ENCODE measurements at regions not wholly inside any gene's neighbourhood (a gene's known extent, or its start where the extent isn't known, plus 50 kb on each side); places are given as distances from the start of the nearest gene placed in this dataset.

DNA sequence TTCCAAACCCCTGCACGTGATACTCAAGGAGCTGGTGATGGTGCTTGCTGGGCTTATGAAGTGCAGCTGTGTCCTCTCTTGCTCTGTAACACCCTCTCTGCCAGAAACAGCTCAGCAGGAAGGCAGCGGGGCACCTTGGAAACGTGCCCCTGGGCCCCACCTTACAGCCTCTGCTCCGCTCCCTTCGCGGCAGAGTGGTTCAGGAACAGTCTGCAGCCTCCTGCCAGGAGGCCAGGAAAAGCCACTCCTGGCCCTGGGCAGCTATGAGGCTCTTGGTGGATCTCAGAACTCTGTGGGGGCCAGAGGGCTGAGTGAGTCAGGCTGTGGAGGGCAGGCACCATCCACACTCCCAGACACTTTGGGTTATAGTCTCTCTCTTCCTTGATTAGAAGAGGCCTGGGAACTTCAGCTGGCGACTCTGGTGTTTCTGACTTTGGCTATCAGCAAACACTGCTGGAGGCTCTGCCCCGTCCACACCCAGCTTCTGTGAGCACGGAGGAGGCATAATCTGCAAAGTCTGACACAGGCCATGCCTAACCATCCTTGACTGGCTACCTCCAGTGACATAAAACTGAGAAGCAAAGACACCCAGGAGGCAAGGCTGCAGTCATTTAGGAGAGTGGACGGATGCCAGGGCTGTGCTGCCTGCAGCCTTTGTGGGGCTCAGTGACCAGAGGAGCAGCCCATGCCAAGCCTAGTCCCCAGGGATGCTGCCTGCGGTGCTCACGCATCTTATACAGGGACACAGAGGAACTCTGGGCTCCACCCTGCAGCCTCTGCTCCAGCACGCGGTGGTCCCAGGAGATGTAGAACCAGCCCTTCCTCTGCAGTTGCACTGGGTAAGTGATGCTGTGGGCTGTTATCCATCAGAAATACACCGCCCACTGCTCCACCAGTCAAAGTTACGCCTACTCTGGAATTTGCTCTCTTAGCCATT is 65.3 kb downstream of the METRNL start:
- H3K27ac ChIP-seq (ENCODE audit: low read depth, low read length, severe bottlenecking), result no peak overlapping the region
- 79 to 87% methylated on average over 14 to 16 of the region's 16 CpGs for WGBS, 2 experiments (ENCODE audit: insufficient coverage in 2 of 2)

DNA sequence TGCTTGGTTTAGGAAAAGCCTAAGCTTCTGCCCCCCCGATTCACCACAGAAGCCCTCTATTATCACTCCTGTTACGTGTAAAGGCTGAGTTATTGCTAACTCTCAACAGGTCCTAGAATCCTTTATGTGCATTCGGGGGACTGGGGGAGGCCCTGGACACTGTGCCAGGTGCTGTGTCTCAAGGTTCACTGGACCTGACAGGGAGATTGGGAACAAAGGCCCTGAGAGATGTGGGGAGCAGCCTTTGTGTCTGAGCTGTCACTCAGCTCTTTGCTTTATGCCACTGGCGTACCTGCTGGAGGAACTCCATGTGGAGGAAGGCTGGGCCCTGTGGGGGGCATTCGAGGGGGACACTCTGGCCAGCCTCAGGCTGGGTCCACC is 65.9 kb downstream of the METRNL start:
- H3K4me3 ChIP-seq (ENCODE audit: extremely low read depth, insufficient read depth, low read length, poor library complexity, severe bottlenecking), result no peak overlapping the region
- 60 to 66% methylated on average over 2 to 3 of the region's 5 CpGs for WGBS, 2 experiments (ENCODE audit: insufficient coverage in 2 of 2)
- peaks cover 3% of the 10 kb centered on the region for H3K4me1 ChIP-seq (ENCODE audit: control insufficient read depth, insufficient read depth, low read length, poor library complexity, severe bottlenecking)
- H3K27ac ChIP-seq (ENCODE audit: low read depth, low read length, severe bottlenecking), result no peak overlapping the region
- H3K9me3 ChIP-seq (ENCODE audit: control insufficient read depth, low read length), result peaks cover 9% of the 10 kb centered on the region
- no peaks in the 10 kb centered on the region for H3K36me3 ChIP-seq (ENCODE audit: control insufficient read depth, insufficient read depth, low read length)

More for the DNA sequence above, 65.3 kb downstream of the METRNL start:
- Histone ChIP-seq H3K4me3 (ENCODE audit: extremely low read depth, insufficient read depth, low read length, poor library complexity, severe bottlenecking) (no peak overlapping the region), H3K36me3 (ENCODE audit: control insufficient read depth, insufficient read depth, low read length) (no peaks in the 10 kb centered on the region), H3K9me3 (ENCODE audit: control insufficient read depth, low read length) (peaks cover 9% of the 10 kb centered on the region), H3K4me1 (ENCODE audit: control insufficient read depth, insufficient read depth, low read length, poor library complexity, severe bottlenecking) (peaks cover 3% of the 10 kb centered on the region)

DNA sequence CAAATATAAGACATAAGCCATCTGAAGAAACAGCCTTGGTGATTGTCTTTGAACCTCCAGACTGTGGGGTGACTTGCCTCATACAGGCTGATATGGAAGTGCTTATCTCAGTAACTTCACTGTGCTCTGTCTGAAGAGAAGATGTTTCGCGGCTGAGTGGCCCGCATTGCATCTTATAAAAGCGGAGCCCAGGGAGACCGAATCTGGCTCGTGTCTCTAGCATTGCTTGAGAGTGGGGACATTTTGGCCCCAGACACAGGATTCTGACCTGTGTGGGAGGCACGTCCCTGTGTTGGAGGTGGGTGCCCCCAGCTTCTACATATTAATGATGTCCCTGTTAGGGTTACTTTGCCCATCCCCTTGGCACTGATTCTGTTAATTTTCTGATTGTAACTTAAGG is 66.4 kb downstream of the METRNL start:
- H3K27ac ChIP-seq (ENCODE audit: low read depth, low read length, severe bottlenecking), result no peak overlapping the region
- H3K36me3 ChIP-seq (ENCODE audit: control insufficient read depth, insufficient read depth, low read length), result no peaks in the 10 kb centered on the region
- 91 to 94% methylated on average over 6 of the region's 7 CpGs for WGBS, 2 experiments (ENCODE audit: insufficient coverage in 2 of 2)
- H3K4me1 ChIP-seq (ENCODE audit: control insufficient read depth, insufficient read depth, low read length, poor library complexity, severe bottlenecking), result peaks cover 4% of the 10 kb centered on the region
- peaks cover 9% of the 10 kb centered on the region for H3K9me3 ChIP-seq (ENCODE audit: control insufficient read depth, low read length)
- H3K4me3 ChIP-seq (ENCODE audit: extremely low read depth, insufficient read depth, low read length, poor library complexity, severe bottlenecking), result no peak overlapping the region

DNA sequence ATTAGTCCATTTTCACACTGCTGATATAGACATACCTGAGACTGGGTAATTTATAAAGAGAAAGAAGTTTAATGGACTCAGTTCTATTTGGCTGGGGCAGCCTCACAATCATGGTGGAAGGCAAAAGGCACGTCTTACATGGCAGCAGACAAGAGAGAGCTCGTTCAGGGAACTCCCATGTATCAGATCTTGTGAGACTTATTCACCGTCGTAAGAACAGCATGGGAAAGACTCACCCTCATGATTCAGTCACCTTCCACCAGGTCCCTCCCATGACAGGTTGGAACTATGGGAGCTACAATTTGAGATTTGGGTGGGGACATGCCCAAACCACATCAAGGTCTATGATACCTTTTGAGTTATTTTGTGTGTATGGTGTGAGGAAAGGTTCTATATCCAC is 66.9 kb downstream of the METRNL start:
- H3K4me3 ChIP-seq (ENCODE audit: extremely low read depth, insufficient read depth, low read length, poor library complexity, severe bottlenecking), result no peak overlapping the region
- 90 to 100% methylated on average over 1 to 4 of the region's 4 CpGs for WGBS, 2 experiments (ENCODE audit: insufficient coverage in 2 of 2)
- no peaks in the 10 kb centered on the region for H3K36me3 ChIP-seq (ENCODE audit: control insufficient read depth, insufficient read depth, low read length)
- H3K9me3 ChIP-seq (ENCODE audit: control insufficient read depth, low read length), result peaks cover 9% of the 10 kb centered on the region
- H3K4me1 ChIP-seq (ENCODE audit: control insufficient read depth, insufficient read depth, low read length, poor library complexity, severe bottlenecking), result peaks cover 9% of the 10 kb centered on the region
- H3K27ac ChIP-seq (ENCODE audit: low read depth, low read length, severe bottlenecking), result no peak overlapping the region

DNA sequence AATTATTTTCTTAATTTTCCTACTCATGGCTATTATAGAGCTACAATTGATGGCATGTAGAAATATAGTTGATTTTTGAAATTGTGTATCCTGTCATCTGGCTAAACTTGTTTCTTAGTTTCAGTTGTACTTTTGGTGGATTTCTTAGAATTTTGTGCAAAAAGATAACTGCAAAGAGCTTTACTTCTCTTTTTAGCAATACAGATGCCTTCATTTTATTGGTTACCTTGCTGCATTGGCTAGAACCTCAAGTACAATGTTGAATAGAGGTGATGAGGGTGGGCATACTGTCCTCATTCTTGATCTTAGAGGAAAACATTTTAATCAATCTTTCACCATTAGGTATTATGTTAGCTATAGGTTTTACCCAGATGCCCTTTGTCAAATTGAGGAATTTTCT is 67.9 kb downstream of the METRNL start:
- Histone ChIP-seq H3K9me3 (ENCODE audit: control insufficient read depth, low read length) (peaks cover 9% of the 10 kb centered on the region), H3K36me3 (ENCODE audit: control insufficient read depth, insufficient read depth, low read length) (no peaks in the 10 kb centered on the region), H3K27ac (ENCODE audit: low read depth, low read length, severe bottlenecking) (no peak overlapping the region), H3K4me3 (ENCODE audit: extremely low read depth, insufficient read depth, low read length, poor library complexity, severe bottlenecking) (no peak overlapping the region), H3K4me1 (ENCODE audit: control insufficient read depth, insufficient read depth, low read length, poor library complexity, severe bottlenecking) (peaks cover 18% of the 10 kb centered on the region)

DNA sequence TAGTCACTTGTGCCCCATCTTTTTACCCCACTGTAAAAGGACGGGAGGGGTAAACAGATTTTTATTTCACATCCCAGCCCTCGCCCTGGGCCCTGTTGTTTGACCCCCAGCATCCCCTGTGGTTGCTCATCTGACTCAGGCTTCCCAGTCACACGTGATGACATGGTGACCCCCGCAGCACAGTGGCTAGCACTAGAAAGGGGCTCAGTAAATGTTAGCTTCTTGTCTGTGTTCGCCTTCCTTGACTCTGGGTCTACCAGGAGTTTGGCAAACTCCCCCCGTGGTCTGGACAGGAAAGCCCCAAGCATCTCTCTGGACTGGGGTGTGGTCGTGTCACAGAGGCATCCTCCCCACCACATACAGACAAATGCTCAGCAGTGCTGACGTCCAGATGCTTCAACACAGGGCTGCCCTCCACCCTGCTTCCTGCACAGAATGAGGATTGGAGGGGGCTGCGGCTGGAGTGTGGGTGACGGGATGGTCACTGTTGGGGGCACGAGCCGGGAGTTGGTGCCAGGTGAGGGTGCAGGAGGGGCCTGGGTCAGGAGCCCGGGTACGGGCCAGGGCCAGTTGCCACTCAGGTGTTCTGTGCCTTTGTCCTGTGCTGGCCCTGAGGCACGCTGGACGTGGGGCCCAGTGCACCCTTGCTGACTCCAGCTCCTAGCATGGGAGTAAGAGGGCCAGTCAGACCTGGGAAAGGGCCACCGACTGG is 69.1 kb downstream of the METRNL start:
- Histone ChIP-seq H3K4me1 (ENCODE audit: control insufficient read depth, insufficient read depth, low read length, poor library complexity, severe bottlenecking) (peaks cover 18% of the 10 kb centered on the region), H3K4me3 (ENCODE audit: extremely low read depth, insufficient read depth, low read length, poor library complexity, severe bottlenecking) (no peak overlapping the region), H3K9me3 (ENCODE audit: control insufficient read depth, low read length) (peaks cover 5% of the 10 kb centered on the region), H3K27ac (ENCODE audit: low read depth, low read length, severe bottlenecking) (no peak overlapping the region), H3K36me3 (ENCODE audit: control insufficient read depth, insufficient read depth, low read length) (no peaks in the 10 kb centered on the region)
- 87 to 89% methylated on average over 13 to 15 of the region's 17 CpGs for WGBS, 2 experiments (ENCODE audit: insufficient coverage in 2 of 2)

DNA sequence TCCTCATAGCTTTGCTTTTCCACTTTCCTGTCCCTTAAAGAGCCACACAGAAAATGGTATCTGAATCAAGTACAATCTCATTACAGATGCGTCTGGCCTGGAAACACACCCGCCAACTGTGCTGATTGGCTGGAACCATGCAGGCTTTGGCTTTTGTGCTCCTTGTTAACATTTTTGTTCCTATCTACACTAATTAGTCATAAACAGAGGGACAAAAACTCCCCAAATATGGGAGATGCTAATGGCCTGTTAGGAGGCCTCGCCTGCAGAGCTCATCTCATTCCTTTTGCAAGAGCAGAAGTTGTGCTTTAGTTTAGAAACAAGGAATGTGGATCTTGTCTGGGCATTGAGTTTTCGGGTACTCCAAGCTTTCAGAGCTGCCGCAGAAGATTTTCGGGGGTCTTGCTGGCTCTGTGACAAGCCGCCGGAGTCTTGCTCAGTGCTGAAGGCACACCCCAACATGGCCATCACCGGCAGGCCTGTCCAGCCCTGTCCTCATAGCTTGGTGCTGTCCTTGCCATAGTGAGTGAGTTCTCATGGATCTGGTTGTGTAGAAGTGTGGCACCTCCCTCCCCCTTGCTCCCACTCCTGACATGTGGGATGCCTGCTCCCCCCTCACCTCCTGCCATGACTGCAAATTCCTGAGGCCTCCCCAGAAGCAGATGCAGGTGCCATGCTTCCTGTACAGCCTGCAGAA is 69.8 kb downstream of the METRNL start:
- H3K9me3 ChIP-seq (ENCODE audit: control insufficient read depth, low read length), result no peaks in the 10 kb centered on the region
- no peaks in the 10 kb centered on the region for H3K36me3 ChIP-seq (ENCODE audit: control insufficient read depth, insufficient read depth, low read length)
- 93 to 97% methylated on average over 7 to 8 of the region's 9 CpGs for WGBS, 2 experiments (ENCODE audit: insufficient coverage in 2 of 2)
- H3K27ac ChIP-seq (ENCODE audit: low read depth, low read length, severe bottlenecking), result no peak overlapping the region
- H3K4me1 ChIP-seq (ENCODE audit: control insufficient read depth, insufficient read depth, low read length, poor library complexity, severe bottlenecking), result peaks cover 18% of the 10 kb centered on the region
- no peak overlapping the region for H3K4me3 ChIP-seq (ENCODE audit: extremely low read depth, insufficient read depth, low read length, poor library complexity, severe bottlenecking)

DNA sequence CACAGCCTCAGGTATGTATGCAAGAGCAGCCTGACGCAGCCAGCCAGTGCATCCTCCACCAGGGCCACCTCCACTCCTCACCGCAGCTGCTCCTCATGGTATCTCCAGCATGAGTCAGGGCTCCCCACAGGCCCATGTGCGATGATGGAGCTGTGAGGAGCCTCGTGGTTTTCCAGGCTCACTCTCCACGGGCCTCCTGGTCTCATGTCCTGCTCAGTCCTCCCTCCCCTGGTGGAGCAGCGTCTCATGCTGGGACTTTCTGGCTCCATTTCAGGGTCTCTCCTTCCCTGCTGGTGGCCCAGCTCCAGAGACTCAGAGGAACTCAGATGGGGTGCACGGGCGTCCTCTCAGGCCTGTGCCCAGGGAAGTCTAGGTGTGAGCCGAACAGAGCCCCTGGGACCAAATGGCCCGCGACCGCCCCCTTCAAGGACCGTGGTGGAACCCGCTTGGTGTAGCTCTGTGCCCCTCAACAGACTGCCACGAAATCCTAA is 70.4 kb downstream of the METRNL start:
- no peak overlapping the region for H3K27ac ChIP-seq (ENCODE audit: low read depth, low read length, severe bottlenecking)
- H3K9me3 ChIP-seq (ENCODE audit: control insufficient read depth, low read length), result no peaks in the 10 kb centered on the region
- H3K4me3 ChIP-seq (ENCODE audit: extremely low read depth, insufficient read depth, low read length, poor library complexity, severe bottlenecking), result no peak overlapping the region
- no peaks in the 10 kb centered on the region for H3K36me3 ChIP-seq (ENCODE audit: control insufficient read depth, insufficient read depth, low read length)
- H3K4me1 ChIP-seq (ENCODE audit: control insufficient read depth, insufficient read depth, low read length, poor library complexity, severe bottlenecking), result peaks cover 18% of the 10 kb centered on the region
- WGBS, 2 experiments (ENCODE audit: insufficient coverage in 2 of 2), result 88 to 92% methylated on average over 12 to 15 of the region's 15 CpGs

DNA sequence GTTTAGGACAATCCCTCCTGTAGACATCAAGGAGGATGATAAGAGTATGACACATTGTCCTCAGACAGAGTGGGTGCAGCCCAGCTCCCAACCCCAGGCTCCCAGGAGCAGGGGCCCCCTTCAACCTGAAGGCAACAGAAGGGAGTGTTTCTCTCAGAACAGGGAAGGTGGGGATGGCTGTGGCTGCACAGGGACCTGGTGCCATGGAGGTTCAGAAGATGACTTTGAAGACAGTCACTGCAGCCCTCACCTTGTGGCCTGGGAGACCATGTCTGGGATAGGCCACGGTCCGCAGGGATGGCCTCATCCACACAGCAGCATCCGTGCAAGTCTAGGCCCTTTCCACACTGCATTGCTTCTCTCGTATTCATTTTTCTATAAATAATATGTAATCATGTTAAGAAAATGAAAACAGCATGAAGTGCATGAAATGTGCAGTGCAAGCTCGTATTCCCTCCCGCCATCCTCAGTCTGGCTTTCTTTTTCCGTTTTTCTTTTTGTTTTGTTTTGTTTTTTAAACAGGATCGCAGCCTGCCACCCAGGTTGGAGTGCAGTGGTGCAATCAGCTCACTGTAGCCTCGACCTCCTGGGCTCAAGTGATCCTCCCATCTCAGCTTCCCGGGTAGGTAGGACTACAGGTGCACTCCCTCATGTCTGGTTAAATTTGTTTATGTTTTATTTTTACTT is 71.1 kb downstream of the METRNL start:
- peaks cover 18% of the 10 kb centered on the region for H3K4me1 ChIP-seq (ENCODE audit: control insufficient read depth, insufficient read depth, low read length, poor library complexity, severe bottlenecking)
- WGBS, 2 experiments (ENCODE audit: insufficient coverage in 2 of 2), result 91% methylated on average over 7 to 8 of the region's 10 CpGs
- H3K4me3 ChIP-seq (ENCODE audit: extremely low read depth, insufficient read depth, low read length, poor library complexity, severe bottlenecking), result no peak overlapping the region
- H3K27ac ChIP-seq (ENCODE audit: low read depth, low read length, severe bottlenecking), result no peak overlapping the region
- no peaks in the 10 kb centered on the region for H3K9me3 ChIP-seq (ENCODE audit: control insufficient read depth, low read length)
- no peaks in the 10 kb centered on the region for H3K36me3 ChIP-seq (ENCODE audit: control insufficient read depth, insufficient read depth, low read length)

DNA sequence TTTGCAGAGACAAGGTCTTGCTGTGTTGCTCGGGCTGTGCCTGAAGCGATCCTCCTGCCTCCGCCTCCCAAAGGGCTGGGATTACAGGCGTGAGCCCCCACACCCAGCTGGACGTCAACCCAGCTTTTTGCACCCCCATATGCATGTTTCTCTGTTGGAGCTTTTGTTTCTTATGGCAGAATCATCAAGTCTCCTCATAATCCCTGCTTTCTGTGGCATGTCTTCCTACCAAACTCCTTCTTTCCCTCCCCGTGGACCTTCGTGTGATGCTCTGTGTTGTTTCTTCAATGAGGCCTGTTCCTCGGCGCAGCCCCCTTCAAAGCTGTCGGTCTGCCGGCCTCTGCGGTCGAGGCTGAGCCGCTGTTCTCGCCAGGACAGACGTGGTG is 71.6 kb downstream of the METRNL start:
- no peaks in the 10 kb centered on the region for H3K9me3 ChIP-seq (ENCODE audit: control insufficient read depth, low read length)
- peak overlapping the region; percentile 36 for H3K27ac ChIP-seq (ENCODE audit: low read depth, low read length, severe bottlenecking)
- no peak overlapping the region for H3K4me3 ChIP-seq (ENCODE audit: extremely low read depth, insufficient read depth, low read length, poor library complexity, severe bottlenecking)
- WGBS, 2 experiments (ENCODE audit: insufficient coverage in 2 of 2), result 90 to 92% methylated on average over 16 of the region's 16 CpGs
- H3K36me3 ChIP-seq (ENCODE audit: control insufficient read depth, insufficient read depth, low read length), result no peaks in the 10 kb centered on the region
- H3K4me1 ChIP-seq (ENCODE audit: control insufficient read depth, insufficient read depth, low read length, poor library complexity, severe bottlenecking), result peaks cover 18% of the 10 kb centered on the region
